ENCODE measurements at regions not wholly inside any gene's neighbourhood (a gene's known extent, or its start where the extent isn't known, plus 50 kb on each side); places are given as distances from the start of the nearest gene placed in this dataset.

- DNase-seq (ENCODE audit: low spot score in 2 of 2) = no peak
Observed at GRCh38 chr13:107493266-107493665, 722.1 kb downstream of the LIG4 start.

GRCh38 chr13:107482688-107483087 is 732.6 kb downstream of the LIG4 start:
- DNase-seq (ENCODE audit: low spot score in 2 of 2) = no peak
- H3K27me3 ChIP-seq (ENCODE audit: low read depth) = no peaks in the 10 kb centered on the region
- in situ Hi-C loops (cut with MboI; ENCODE audit: low sequenced_read_pairs) = no loop called here
- no peaks in the 10 kb centered on the region for H3K4me1 ChIP-seq
- no peaks in the 10 kb centered on the region for H3K9me3 ChIP-seq
- H3K4me3 ChIP-seq = no peak overlapping the region
- H3K36me3 ChIP-seq (replicated peaks) = no peaks in the 10 kb centered on the region

More at GRCh38 chr13:107493266-107493665, 722.1 kb downstream of the LIG4 start:
- H3K36me3 ChIP-seq (replicated peaks) = no peaks in the 10 kb centered on the region
- H3K4me3 ChIP-seq = no peak overlapping the region
- no peaks in the 10 kb centered on the region for H3K9me3 ChIP-seq
- in situ Hi-C loops (cut with MboI; ENCODE audit: low sequenced_read_pairs) = no loop called here
- no peaks in the 10 kb centered on the region for H3K27me3 ChIP-seq (ENCODE audit: low read depth)
- no peaks in the 10 kb centered on the region for H3K4me1 ChIP-seq

- Histone ChIP-seq H3K36me3 (replicated peaks) (no peaks in the 10 kb centered on the region), H3K4me3 (no peak overlapping the region), H3K27me3 (ENCODE audit: low read depth) (no peaks in the 10 kb centered on the region), H3K4me1 (no peaks in the 10 kb centered on the region), H3K9me3 (no peaks in the 10 kb centered on the region)
- DNase-seq (ENCODE audit: low spot score in 2 of 2) = no peak
- in situ Hi-C loops (cut with MboI; ENCODE audit: low sequenced_read_pairs) = no loop called here
Observed at GRCh38 chr13:107480130-107480529, 735.2 kb downstream of the LIG4 start.

GRCh38 chr13:107477772-107478379 is 737.5 kb downstream of the LIG4 start:
- in situ Hi-C loops (cut with MboI; ENCODE audit: low sequenced_read_pairs) = no loop called here
- no peaks in the 10 kb centered on the region for H3K27me3 ChIP-seq (ENCODE audit: low read depth)
- DNase-seq (ENCODE audit: low spot score in 2 of 2) = no peak
- no peaks in the 10 kb centered on the region for H3K9me3 ChIP-seq
- no peaks in the 10 kb centered on the region for H3K36me3 ChIP-seq (replicated peaks)
- H3K4me3 ChIP-seq = no peak overlapping the region
- H3K4me1 ChIP-seq = no peaks in the 10 kb centered on the region

- DNase-seq (ENCODE audit: low spot score in 2 of 2) = no peak
- Histone ChIP-seq H3K9me3 (no peaks in the 10 kb centered on the region), H3K4me1 (no peaks in the 10 kb centered on the region), H3K36me3 (replicated peaks) (no peaks in the 10 kb centered on the region), H3K27me3 (ENCODE audit: low read depth) (no peaks in the 10 kb centered on the region), H3K4me3 (no peak overlapping the region)
- in situ Hi-C loops (cut with MboI; ENCODE audit: low sequenced_read_pairs) = no loop called here
Observed at GRCh38 chr13:107475753-107476453, 739.4 kb downstream of the LIG4 start.

- Histone ChIP-seq H3K36me3 (replicated peaks) (no peaks in the 10 kb centered on the region), H3K4me3 (no peak overlapping the region), H3K4me1 (no peaks in the 10 kb centered on the region), H3K27me3 (ENCODE audit: low read depth) (no peaks in the 10 kb centered on the region), H3K9me3 (no peaks in the 10 kb centered on the region)
- DNase-seq (ENCODE audit: low spot score in 2 of 2) = no peak
- in situ Hi-C loops (cut with MboI; ENCODE audit: low sequenced_read_pairs) = no loop called here
Observed at GRCh38 chr13:107473253-107473652, 742.1 kb downstream of the LIG4 start.

- DNase-seq (ENCODE audit: low spot score in 2 of 2) = no peak
- no peaks in the 10 kb centered on the region for H3K27me3 ChIP-seq (ENCODE audit: low read depth)
- no peaks in the 10 kb centered on the region for H3K4me1 ChIP-seq
- in situ Hi-C loops (cut with MboI; ENCODE audit: low sequenced_read_pairs) = no loop called here
- H3K9me3 ChIP-seq = no peaks in the 10 kb centered on the region
- no peaks in the 10 kb centered on the region for H3K36me3 ChIP-seq (replicated peaks)
- no peak overlapping the region for H3K4me3 ChIP-seq
Observed at GRCh38 chr13:107466326-107467099, 748.8 kb downstream of the LIG4 start.

GRCh38 chr13:107462501-107462900 is 752.8 kb downstream of the LIG4 start:
- no peak for DNase-seq (ENCODE audit: low spot score in 2 of 2)
- Histone ChIP-seq H3K36me3 (replicated peaks) (no peaks in the 10 kb centered on the region), H3K4me3 (no peak overlapping the region), H3K4me1 (no peaks in the 10 kb centered on the region), H3K27me3 (ENCODE audit: low read depth) (no peaks in the 10 kb centered on the region), H3K9me3 (no peaks in the 10 kb centered on the region)
- in situ Hi-C loops (cut with MboI; ENCODE audit: low sequenced_read_pairs) = no loop called here

GRCh38 chr13:107461751-107462150 is 753.6 kb downstream of the LIG4 start:
- no peaks in the 10 kb centered on the region for H3K27me3 ChIP-seq (ENCODE audit: low read depth)
- H3K36me3 ChIP-seq (replicated peaks) = no peaks in the 10 kb centered on the region
- H3K4me3 ChIP-seq = no peak overlapping the region
- in situ Hi-C loops (cut with MboI; ENCODE audit: low sequenced_read_pairs) = no loop called here
- no peaks in the 10 kb centered on the region for H3K4me1 ChIP-seq
- no peaks in the 10 kb centered on the region for H3K9me3 ChIP-seq
- DNase-seq (ENCODE audit: low spot score in 2 of 2) = no peak

GRCh38 chr13:107459430-107459829 is 755.9 kb downstream of the LIG4 start:
- H3K27me3 ChIP-seq (ENCODE audit: low read depth) = no peaks in the 10 kb centered on the region
- H3K4me1 ChIP-seq = no peaks in the 10 kb centered on the region
- no peaks in the 10 kb centered on the region for H3K36me3 ChIP-seq (replicated peaks)
- in situ Hi-C loops (cut with MboI; ENCODE audit: low sequenced_read_pairs) = no loop called here
- H3K9me3 ChIP-seq = no peaks in the 10 kb centered on the region
- no peak for DNase-seq (ENCODE audit: low spot score in 2 of 2)
- no peak overlapping the region for H3K4me3 ChIP-seq

GRCh38 chr13:107458269-107458668 is 757.1 kb downstream of the LIG4 start:
- Histone ChIP-seq H3K4me1 (no peaks in the 10 kb centered on the region), H3K9me3 (no peaks in the 10 kb centered on the region), H3K4me3 (no peak overlapping the region), H3K36me3 (replicated peaks) (no peaks in the 10 kb centered on the region), H3K27me3 (ENCODE audit: low read depth) (no peaks in the 10 kb centered on the region)
- in situ Hi-C loops (cut with MboI; ENCODE audit: low sequenced_read_pairs) = no loop called here
- DNase-seq (ENCODE audit: low spot score in 2 of 2) = no peak

GRCh38 chr13:107457686-107458085 is 757.6 kb downstream of the LIG4 start:
- in situ Hi-C loops (cut with MboI; ENCODE audit: low sequenced_read_pairs) = no loop called here
- H3K27me3 ChIP-seq (ENCODE audit: low read depth) = no peaks in the 10 kb centered on the region
- no peaks in the 10 kb centered on the region for H3K4me1 ChIP-seq
- no peak overlapping the region for H3K4me3 ChIP-seq
- H3K36me3 ChIP-seq (replicated peaks) = no peaks in the 10 kb centered on the region
- DNase-seq (ENCODE audit: low spot score in 2 of 2) = no peak
- no peaks in the 10 kb centered on the region for H3K9me3 ChIP-seq

GRCh38 chr13:107456431-107456830 is 758.9 kb downstream of the LIG4 start:
- in situ Hi-C loops (cut with MboI; ENCODE audit: low sequenced_read_pairs) = no loop called here
- H3K27me3 ChIP-seq (ENCODE audit: low read depth) = no peaks in the 10 kb centered on the region
- no peak overlapping the region for H3K4me3 ChIP-seq
- no peaks in the 10 kb centered on the region for H3K36me3 ChIP-seq (replicated peaks)
- no peaks in the 10 kb centered on the region for H3K4me1 ChIP-seq
- H3K9me3 ChIP-seq = no peaks in the 10 kb centered on the region
- DNase-seq (ENCODE audit: low spot score in 2 of 2) = no peak

- in situ Hi-C loops (cut with MboI; ENCODE audit: low sequenced_read_pairs) = no loop called here
- DNase-seq (ENCODE audit: low spot score in 2 of 2) = no peak
- H3K27me3 ChIP-seq (ENCODE audit: low read depth) = no peaks in the 10 kb centered on the region
- H3K4me3 ChIP-seq = no peak overlapping the region
- no peaks in the 10 kb centered on the region for H3K36me3 ChIP-seq (replicated peaks)
- H3K9me3 ChIP-seq = no peaks in the 10 kb centered on the region; the same call in 1 of the 2 replicates
- H3K4me1 ChIP-seq = no peaks in the 10 kb centered on the region
Observed at GRCh38 chr13:107452833-107453232, 762.5 kb downstream of the LIG4 start.

Data from HAP-1 (cell line).